Mesenteric fat pad (tissue), 1 donor: ENCODE measurements at regions not wholly inside any gene's neighbourhood (a gene's known extent, or its start where the extent isn't known, plus 50 kb on each side); places are given as distances from the start of the nearest gene placed in this dataset.

ENCODE experiments used
- DNase-seq: peaks from one replicate; pipeline ENCODE4 v3.0.0-alpha.2; 2020; ENCODE audit warnings: low spot score
- donor health status: DM: yes; HTN: yes; CAD: no.

- DNase-seq, result no peak
These were observed 206.8 kb upstream of the IL12A start for GRCh38 chr3:159781867-159782266.

- DNase-seq, result no peak
These were observed 205.8 kb upstream of the IL12A start for GRCh38 chr3:159782724-159783421.

GRCh38 chr3:159783780-159784742 is 204.6 kb upstream of the IL12A start:
- no peak for DNase-seq

GRCh38 chr3:159785273-159785708 is 203.3 kb upstream of the IL12A start:
- DNase-seq, result no peak

- DNase-seq, result no peak
These were observed 202.0 kb upstream of the IL12A start for GRCh38 chr3:159786489-159787177.

GRCh38 chr3:159787178-159787574 is 201.5 kb upstream of the IL12A start:
- DNase-seq, result no peak

- DNase-seq, result no peak
These were observed 200.8 kb upstream of the IL12A start for GRCh38 chr3:159787794-159788205.

GRCh38 chr3:159788291-159788690 is 200.3 kb upstream of the IL12A start:
- no peak for DNase-seq

- no peak for DNase-seq
These were observed 199.6 kb upstream of the IL12A start for GRCh38 chr3:159789017-159789416.

- DNase-seq, result no peak
These were observed 198.6 kb upstream of the IL12A start for GRCh38 chr3:159789742-159790635.

- no peak for DNase-seq
These were observed 197.3 kb upstream of the IL12A start for GRCh38 chr3:159791336-159791735.

- DNase-seq, result no peak
These were observed 196.6 kb upstream of the IL12A start for GRCh38 chr3:159792070-159792469.

- no peak for DNase-seq
These were observed 193.6 kb upstream of the IL12A start for GRCh38 chr3:159795042-159795441.

GRCh38 chr3:159795681-159796175 is 192.9 kb upstream of the IL12A start:
- no peak for DNase-seq

GRCh38 chr3:159796226-159796625 is 192.4 kb upstream of the IL12A start:
- no peak for DNase-seq

GRCh38 chr3:159796744-159797143 is 191.9 kb upstream of the IL12A start:
- no peak for DNase-seq

- DNase-seq, result no peak
These were observed 190.9 kb upstream of the IL12A start for GRCh38 chr3:159797771-159798170.

GRCh38 chr3:159798951-159799350 is 189.7 kb upstream of the IL12A start:
- no peak for DNase-seq

- DNase-seq, result no peak
These were observed 188.0 kb upstream of the IL12A start for GRCh38 chr3:159800434-159801155.

GRCh38 chr3:159802864-159803263 is 185.8 kb upstream of the IL12A start:
- DNase-seq, result no peak
